HG03442 (cell line): ENCODE measurements at regions not wholly inside any gene's neighbourhood (a gene's known extent, or its start where the extent isn't known, plus 50 kb on each side); places are given as distances from the start of the nearest gene placed in this dataset.
A peak's percentile ranks its signal among the peaks of the same experiment; 100 is the strongest.

Source experiments
- ATAC-seq: cut with Tn5 transposase; IDR thresholded peaks from one replicate; pipeline ENCODE4 v1.9.1; 2021; ENCODE audit warnings: mild to moderate bottlenecking, moderate library complexity; ENCODE audit not compliant: unreplicated experiment

DNA sequence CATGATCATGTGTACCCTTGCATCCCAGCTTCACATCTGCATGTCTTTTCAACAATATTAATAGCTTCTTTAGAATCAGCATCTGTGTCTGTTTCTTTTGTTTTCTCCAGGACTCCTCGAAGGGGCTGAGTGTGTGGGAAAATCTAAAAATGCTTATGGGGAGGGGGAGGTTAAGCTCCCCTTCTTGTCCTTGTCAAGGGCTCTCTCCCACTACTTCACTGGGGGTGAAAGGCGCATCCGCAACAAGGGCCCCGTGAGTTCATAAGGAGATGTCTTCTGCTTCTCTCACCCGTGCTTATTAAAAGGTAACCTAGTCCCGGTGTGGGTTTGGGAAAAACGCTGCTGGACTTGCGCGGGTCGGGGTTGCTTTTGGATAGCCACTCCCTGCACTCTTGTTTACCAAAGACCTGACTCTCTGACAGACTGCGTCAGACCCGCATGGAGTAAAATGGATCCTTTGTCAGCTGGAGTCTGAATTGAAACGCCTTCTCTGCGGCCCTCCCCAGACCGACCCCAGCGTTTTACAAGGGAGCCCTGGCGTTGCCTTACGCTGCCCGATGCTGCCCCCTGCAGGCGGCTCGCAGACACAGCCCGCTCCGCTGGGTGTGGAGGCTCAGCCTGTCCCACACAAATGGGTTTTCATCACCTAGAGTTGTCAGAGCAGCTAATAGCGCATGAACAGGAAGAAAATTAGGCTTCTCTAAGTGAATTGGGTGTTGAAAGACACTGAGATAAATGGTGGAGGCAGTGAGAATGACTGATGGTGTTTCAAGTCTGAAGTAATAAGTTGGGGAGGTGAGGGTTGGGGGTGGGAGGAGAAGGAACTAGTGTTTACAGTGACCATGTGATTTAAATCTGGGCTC, 53.8 kb downstream of the IER5 start:
- ATAC-seq: peak; percentile 72

DNA sequence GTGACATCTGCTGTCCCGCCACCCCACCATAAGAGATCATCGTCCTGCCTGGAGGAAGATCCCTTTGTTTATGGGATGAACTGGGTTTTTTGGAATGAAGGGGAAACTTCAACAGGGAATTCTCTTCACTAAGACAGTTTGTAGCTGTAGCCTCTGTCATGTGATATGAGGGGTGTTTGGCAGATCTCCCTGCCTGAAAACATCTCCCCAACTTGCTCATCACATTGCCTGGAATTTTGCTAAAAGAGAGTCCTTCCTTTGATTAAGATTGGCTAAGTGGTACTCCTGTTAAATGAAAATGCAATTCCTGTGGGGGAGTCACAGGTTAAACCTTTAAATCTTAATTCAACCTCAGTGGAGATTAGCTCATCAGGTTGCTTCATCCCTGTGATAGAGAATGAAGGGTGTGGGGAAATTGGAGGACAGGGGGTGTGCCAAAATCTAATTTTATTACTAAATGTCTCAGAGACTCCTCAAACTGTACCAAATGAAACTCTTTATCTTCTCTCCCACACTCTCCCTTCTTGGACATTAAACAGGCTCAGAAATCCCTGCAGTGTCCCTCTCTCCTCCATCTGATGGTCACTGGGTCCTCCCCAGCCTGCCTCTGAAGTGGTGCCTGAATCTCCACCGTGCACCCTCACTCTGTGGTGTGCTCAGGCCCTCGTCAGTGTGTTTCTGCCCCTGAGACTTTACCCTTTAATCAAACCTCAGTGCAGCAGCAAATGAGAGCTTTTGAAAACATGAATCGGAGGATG, 54.8 kb downstream of the IER5 start:
- ATAC-seq: no peak

GRCh38 chr1:181144238-181144637, 55.7 kb downstream of the IER5 start:
- no peak for ATAC-seq

DNA sequence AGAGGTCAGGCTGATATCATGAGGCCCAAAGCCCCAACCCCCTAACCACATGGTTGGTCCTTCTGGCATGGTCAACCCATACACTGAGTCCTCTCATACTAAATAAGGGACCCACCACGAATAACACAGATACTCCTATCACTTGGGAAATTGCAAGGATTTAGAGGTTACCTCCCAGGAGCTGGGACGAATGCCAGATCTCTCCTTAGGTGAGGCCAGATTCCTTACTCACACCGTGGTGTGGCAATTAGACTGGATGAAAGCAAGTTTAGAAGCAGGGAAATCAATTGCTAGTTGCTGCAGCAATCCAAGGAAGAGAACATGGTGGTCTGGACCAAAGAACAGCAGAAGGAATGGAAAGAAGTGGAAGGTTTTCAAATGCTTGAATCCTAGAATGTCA, 60.1 kb downstream of the IER5 start:
- ATAC-seq: no peak

GRCh38 chr1:181149326-181150125, 61.0 kb downstream of the IER5 start:
- peak; percentile 65 for ATAC-seq

DNA sequence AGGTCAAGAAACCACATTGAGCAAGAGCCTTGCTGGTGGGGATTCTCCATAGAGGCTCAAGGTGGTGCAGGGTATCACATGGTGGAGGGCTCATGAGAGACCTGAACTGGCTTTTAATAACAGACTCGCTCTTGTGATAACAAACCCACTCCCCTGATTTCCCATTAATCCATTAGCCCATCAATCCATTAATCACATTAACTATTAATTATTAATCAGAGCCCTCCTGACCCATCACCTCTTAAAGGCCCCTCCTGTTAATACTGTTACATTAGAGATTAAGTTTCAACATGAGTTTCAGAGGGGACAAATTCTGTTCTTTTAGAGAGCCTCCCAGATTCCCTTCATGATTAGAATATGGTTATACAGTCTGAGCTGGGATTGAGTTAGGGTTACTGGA, 61.8 kb downstream of the IER5 start:
- no peak for ATAC-seq

DNA sequence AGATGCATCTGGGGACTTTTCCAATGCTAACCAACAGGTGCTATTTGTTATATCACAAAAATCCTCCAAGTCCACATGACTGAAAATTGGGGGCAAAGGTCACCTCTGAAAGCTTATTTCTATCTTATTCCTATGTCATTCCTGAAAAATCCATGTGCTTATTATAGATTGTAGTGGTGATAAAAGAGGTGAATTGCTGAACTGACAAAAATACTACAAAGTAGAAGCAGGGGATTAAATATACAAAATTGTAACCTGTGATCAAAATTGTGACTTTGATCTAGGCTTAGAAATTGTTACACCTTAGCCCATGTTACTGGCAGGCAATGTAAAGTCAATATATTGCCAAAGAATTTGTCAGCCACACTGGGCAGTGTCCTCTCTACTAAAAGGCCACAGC, 62.3 kb downstream of the IER5 start:
- ATAC-seq: no peak

- ATAC-seq: peak; percentile 34
Observed at GRCh38 chr1:181151378-181152326, 63.2 kb downstream of the IER5 start.

DNA sequence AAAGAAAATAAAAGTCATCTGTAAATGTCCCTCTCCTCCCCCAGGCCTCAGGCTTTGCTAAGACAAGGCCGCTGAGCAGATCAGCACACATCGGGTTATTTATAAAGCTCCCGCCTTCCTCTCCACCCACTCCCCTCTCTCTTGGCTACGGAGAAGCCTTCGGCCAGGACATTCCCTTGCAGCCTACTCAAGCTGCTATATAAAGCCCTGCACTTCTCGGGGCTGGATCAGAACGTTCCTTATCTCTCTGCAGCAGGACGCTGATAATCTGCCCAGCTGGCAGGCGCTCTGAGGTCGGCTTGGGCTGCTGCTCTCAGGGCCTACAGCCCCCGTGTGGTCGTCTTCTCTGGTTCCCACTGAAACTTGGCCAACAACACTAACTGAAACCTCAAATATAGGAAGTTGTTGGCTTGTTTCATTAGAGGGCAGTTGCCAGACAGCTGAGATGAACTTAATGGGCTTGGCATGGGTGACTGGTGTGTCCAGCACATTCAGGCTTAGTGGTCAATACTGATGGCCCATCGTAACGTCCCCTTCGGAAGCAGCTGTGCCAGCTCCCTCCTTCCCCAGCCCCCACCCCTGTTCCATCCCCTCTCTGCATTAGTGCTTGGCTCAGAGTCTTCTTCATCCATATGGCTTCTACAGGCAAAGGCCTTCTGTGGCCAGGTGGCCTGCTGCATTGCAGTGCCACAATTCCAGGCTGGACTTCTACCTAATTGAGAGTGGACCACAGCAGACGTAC, 64.6 kb downstream of the IER5 start:
- peak; percentile 64 for ATAC-seq

- ATAC-seq: no peak
Observed at GRCh38 chr1:181153634-181153961, 65.1 kb downstream of the IER5 start.

DNA sequence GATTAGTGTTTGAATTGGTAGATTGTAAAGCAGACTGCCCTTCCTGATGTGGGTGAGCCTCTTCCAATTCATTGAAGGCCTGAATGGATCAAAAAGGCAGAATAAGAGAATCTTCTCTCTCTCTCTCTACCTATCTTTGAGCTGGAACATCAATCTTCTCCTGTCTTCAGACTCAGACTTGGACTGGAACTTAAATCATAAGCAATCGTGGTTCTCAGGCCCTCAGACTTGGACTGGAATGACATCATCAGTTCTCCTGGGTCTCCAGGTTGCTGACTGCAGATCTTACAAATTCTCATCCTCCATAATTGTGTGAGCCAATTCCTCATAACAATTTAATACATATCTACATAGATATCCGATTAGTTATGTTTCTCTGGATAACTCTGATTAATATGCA, 66.8 kb downstream of the IER5 start:
- no peak for ATAC-seq

DNA sequence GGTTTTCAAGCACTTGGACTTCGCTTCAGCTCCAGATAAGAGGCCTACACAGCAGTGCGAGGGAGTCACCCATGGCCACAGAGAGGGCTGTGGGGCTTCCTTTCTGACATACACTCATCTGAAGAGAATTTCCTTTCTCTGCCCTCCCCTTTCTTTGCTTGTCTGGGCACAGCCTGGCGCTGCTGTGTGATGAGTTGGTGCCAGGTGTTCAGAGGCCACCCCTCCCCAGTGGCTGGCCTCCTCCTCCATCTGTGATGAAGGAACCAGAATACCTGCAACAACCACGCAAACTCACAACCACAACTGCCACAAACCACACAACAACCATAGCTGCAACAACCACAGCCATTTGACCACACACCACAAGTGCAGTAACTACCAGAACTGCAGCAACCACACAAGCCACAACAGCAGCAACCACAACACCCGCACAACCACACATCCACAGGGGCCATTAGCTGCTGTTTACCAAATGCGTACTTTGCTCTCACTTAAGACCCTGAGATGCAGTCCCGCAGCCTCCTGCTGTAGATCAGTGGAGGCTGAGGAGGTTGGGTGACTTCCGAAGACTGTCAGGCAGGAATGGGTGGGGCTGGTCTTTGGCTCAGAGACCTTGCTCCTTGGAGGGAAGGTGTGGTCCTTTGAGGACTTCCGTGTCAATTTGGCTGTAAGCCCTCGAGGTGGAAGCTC, 71.1 kb downstream of the IER5 start:
- ATAC-seq: peak; percentile 45

- no peak for ATAC-seq
Observed at GRCh38 chr1:181160322-181160721, 71.8 kb downstream of the IER5 start.

- no peak for ATAC-seq
Observed at GRCh38 chr1:181160998-181161870, 72.7 kb downstream of the IER5 start.

- ATAC-seq: no peak
Observed at GRCh38 chr1:181163662-181164061, 75.2 kb downstream of the IER5 start.

DNA sequence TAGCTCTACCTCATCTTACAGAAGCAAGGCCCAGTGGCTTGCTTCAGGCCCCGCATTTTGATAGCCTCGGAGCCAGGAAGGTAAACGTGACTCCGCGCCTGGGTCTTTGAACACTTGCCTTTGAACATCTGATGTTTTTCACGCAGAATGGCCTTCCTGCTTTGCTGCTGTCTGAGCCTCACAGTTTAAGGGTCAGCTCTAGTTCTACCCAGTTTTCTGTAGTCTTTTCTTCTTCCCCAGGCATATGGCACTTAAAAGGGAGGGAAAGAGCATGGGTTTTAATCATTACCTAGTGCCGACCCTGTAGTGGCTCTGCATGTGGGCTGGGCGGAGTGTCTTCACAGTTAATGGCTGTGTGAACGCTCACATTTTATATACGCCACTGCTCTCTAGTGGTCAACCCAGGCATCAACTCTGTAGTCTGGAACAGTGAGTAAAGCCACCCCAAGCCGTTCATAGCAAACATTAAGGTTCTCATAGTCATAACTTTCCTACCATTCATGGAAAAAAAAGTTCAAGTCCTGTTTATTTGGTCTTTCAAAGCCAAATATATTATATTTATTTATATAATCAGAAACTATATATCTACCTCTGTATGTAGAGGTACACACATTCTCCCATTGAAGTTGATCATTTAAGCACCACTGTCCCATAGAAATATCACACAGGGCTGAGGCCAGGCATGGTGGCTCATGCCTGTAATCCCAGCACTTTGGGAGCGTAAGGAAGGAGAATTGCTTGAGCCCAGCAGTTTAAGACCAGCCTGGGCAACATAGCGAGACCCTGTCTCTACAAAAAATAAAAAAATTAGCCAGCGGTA, 78.1 kb downstream of the IER5 start:
- peak; percentile 92 for ATAC-seq

GRCh38 chr1:181169281-181169865, 80.9 kb downstream of the IER5 start:
- ATAC-seq: no peak
